Activated CD8-positive, alpha-beta memory T cell treated with anti-CD3 and anti-CD28 coated beads, Interleukin-2, amount 10 ng/mL, durations not matched to agents 7 days and 5 days (primary cell): ENCODE measurements at regions not wholly inside any gene's neighbourhood (a gene's known extent, or its start where the extent isn't known, plus 50 kb on each side); places are given as distances from the start of the nearest gene placed in this dataset.
"Not testable (repeated sequence)": the region's sequence is repeated elsewhere in the genome, so short reads cannot be mapped to it uniquely, and the experiment has no call there.

ENCODE experiments used
- ATAC-seq: fragments of 150-1000 bp; cut with Tn5 transposase; one replicate; pipeline ENCODE4 v1.10.0; 2021; ENCODE audit warnings: moderate library complexity
- CTCF ChIA-PET: fragments of 350-600 bp; sonication (Branson Sonifier 250); formaldehyde crosslinking; loops from one replicate; lab custom pipeline; 2021; ENCODE audit warnings: antibody characterized with exemption; lab: Charles Lee
- DNase-seq: peaks from one replicate; pipeline ENCODE4 v3.0.0-alpha.2; 2020
- H3K27ac Mint-ChIP-seq: one replicate; pipeline ENCODE4 v1.8.0; 2021; ENCODE audit warnings: mild to moderate bottlenecking, mixed read lengths
- H3K27me3 Mint-ChIP-seq: one replicate; pipeline ENCODE4 v1.8.0; 2021; ENCODE audit warnings: mixed read lengths
- H3K36me3 Mint-ChIP-seq: one replicate; pipeline ENCODE4 v1.8.0; 2021; ENCODE audit warnings: mild to moderate bottlenecking, mixed read lengths
- H3K4me1 Mint-ChIP-seq: one replicate; pipeline ENCODE4 v1.8.0; 2021; ENCODE audit warnings: mixed read lengths
- H3K4me3 Mint-ChIP-seq: one replicate; pipeline ENCODE4 v1.8.0; 2021; ENCODE audit warnings: mild to moderate bottlenecking, moderate library complexity, mixed read lengths
- H3K9me3 Mint-ChIP-seq: one replicate; pipeline ENCODE4 v1.8.0; 2022; ENCODE audit warnings: low read depth, mixed read lengths

DNA sequence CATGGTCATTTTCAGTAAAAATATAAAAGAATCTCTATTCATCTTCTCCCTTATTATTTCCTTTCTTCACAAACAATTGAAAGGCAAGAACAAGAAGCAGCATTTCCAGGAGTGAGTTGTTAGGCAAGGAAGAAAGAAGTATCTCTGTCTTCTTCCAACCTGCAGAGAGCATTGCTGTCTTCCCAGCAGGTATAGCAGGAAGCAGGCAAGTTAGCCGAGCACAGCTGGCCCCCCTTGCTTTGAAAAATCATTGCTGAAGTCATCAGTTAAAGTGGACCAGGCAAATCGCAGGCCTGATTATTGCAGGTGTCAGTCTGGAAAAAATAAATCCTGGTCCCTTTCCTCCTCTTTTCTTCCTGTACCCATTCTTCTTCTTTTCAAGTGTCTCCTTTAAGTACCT, 353.1 kb upstream of the BRINP1 start:
- CTCF ChIA-PET, result no interaction called here
- DNase-seq, result no peak
- H3K4me1 Mint-ChIP-seq, result no peaks in the 10 kb centered on the region
- H3K27me3 Mint-ChIP-seq, result no peaks in the 10 kb centered on the region
- H3K9me3 Mint-ChIP-seq, result peaks cover 3% of the 10 kb centered on the region
- no peak for ATAC-seq
- H3K27ac Mint-ChIP-seq, result no peak overlapping the region
- no peak overlapping the region for H3K4me3 Mint-ChIP-seq
- no peaks in the 10 kb centered on the region for H3K36me3 Mint-ChIP-seq

GRCh38 chr9:119712325-119712724, 343.1 kb upstream of the BRINP1 start:
- ATAC-seq (no peak), DNase-seq (no peak)
- H3K9me3 Mint-ChIP-seq, result no peaks in the 10 kb centered on the region
- no peaks in the 10 kb centered on the region for H3K27me3 Mint-ChIP-seq
- no peaks in the 10 kb centered on the region for H3K36me3 Mint-ChIP-seq
- H3K27ac Mint-ChIP-seq, result no peak overlapping the region
- H3K4me3 Mint-ChIP-seq, result no peak overlapping the region
- H3K4me1 Mint-ChIP-seq, result no peaks in the 10 kb centered on the region
- CTCF ChIA-PET, result no interaction called here

- Mint-ChIP-seq H3K4me3 (no peak overlapping the region), H3K36me3 (no peaks in the 10 kb centered on the region), H3K4me1 (no peaks in the 10 kb centered on the region), H3K9me3 (peaks cover 3% of the 10 kb centered on the region), H3K27ac (no peak overlapping the region), H3K27me3 (no peaks in the 10 kb centered on the region)
- ATAC-seq, result no peak
- no peak for DNase-seq
- CTCF ChIA-PET, result no interaction called here
Measured at GRCh38 chr9:119709431-119709830, 340.2 kb upstream of the BRINP1 start.

DNA sequence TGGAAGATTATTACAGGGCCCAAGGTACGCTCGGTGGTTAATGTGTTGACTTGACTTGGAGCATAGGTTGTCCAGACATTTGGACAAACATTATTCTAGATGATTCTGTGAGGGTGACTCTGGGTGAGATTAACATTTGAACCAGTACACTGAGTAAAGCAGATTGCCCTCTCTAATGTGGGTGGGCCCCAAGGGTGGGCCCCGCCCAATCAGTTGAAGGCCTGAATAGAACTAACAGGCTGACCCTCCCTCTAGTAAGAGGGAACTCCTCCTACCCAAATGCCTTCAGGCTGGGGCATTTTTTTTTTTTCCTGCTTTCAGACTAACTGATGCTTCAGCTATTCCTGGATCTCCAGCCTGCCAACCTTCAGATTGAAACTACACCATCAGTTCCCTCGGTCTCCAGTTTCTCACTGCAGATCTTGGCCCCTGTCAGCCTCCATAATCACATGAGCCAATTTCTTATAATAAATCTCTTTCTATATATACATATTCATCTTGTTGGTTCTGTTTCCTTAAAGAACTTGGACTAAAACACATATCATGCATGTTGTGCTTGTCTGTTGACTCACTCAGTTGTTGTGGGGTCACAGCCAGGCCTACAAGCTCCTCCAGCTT, 338.1 kb upstream of the BRINP1 start:
- no peaks in the 10 kb centered on the region for H3K36me3 Mint-ChIP-seq
- no peak overlapping the region for H3K27ac Mint-ChIP-seq
- DNase-seq (no peak), ATAC-seq (no peak)
- no peak overlapping the region for H3K4me3 Mint-ChIP-seq
- H3K9me3 Mint-ChIP-seq, result peaks cover 3% of the 10 kb centered on the region
- no peaks in the 10 kb centered on the region for H3K27me3 Mint-ChIP-seq
- CTCF ChIA-PET, result no interaction called here
- no peaks in the 10 kb centered on the region for H3K4me1 Mint-ChIP-seq

GRCh38 chr9:119701651-119702050, 332.4 kb upstream of the BRINP1 start:
- Mint-ChIP-seq H3K27ac (no peak overlapping the region), H3K36me3 (no peaks in the 10 kb centered on the region), H3K4me3 (no peak overlapping the region), H3K4me1 (no peaks in the 10 kb centered on the region), H3K9me3 (peaks cover 3% of the 10 kb centered on the region), H3K27me3 (no peaks in the 10 kb centered on the region)
- ATAC-seq, result no peak
- DNase-seq, result no peak
- CTCF ChIA-PET, result no interaction called here

- DNase-seq (no peak), ATAC-seq (no peak)
- H3K36me3 Mint-ChIP-seq, result no peaks in the 10 kb centered on the region
- H3K4me3 Mint-ChIP-seq, result no peak overlapping the region
- no peaks in the 10 kb centered on the region for H3K27me3 Mint-ChIP-seq
- H3K4me1 Mint-ChIP-seq, result no peaks in the 10 kb centered on the region
- CTCF ChIA-PET, result no interaction called here
- H3K27ac Mint-ChIP-seq, result no peak overlapping the region
- peaks cover 2% of the 10 kb centered on the region for H3K9me3 Mint-ChIP-seq
Measured at GRCh38 chr9:119698535-119698934, 329.3 kb upstream of the BRINP1 start.

DNA sequence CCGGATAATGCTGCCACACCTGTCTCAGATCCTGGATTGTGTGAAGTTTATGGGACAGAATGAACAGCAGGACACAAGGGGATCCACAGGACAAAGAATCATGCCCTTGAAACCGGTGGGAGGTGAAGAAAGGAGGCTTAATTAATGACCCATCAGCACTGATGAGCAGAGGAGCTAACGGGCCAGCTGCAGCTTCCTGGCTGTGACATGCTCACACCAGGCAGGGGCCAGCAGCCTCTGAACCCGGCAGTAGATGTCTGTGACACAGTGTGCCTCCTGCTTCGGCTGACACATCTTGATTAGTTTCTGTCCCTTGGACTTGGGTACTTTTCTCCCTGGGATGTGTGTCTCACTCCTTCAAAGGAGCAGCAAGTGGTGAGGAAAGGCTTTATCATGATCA, 328.8 kb upstream of the BRINP1 start:
- ATAC-seq (no peak), DNase-seq (no peak)
- Mint-ChIP-seq H3K36me3 (no peaks in the 10 kb centered on the region), H3K4me1 (no peaks in the 10 kb centered on the region), H3K4me3 (no peak overlapping the region), H3K27me3 (no peaks in the 10 kb centered on the region), H3K27ac (no peak overlapping the region), H3K9me3 (peaks cover 2% of the 10 kb centered on the region)
- CTCF ChIA-PET, result no interaction called here

- CTCF ChIA-PET, result no interaction called here
- H3K9me3 Mint-ChIP-seq, result peaks cover 2% of the 10 kb centered on the region
- no peaks in the 10 kb centered on the region for H3K4me1 Mint-ChIP-seq
- H3K36me3 Mint-ChIP-seq, result no peaks in the 10 kb centered on the region
- H3K27me3 Mint-ChIP-seq, result no peaks in the 10 kb centered on the region
- H3K27ac Mint-ChIP-seq, result no peak overlapping the region
- ATAC-seq, result no peak
- H3K4me3 Mint-ChIP-seq, result no peak overlapping the region
- no peak for DNase-seq
Measured at GRCh38 chr9:119689879-119690278, 320.6 kb upstream of the BRINP1 start.

GRCh38 chr9:119688547-119688946, 319.3 kb upstream of the BRINP1 start:
- Mint-ChIP-seq H3K27ac (no peak overlapping the region), H3K9me3 (peaks cover 2% of the 10 kb centered on the region), H3K4me3 (no peak overlapping the region), H3K4me1 (no peaks in the 10 kb centered on the region), H3K36me3 (no peaks in the 10 kb centered on the region), H3K27me3 (no peaks in the 10 kb centered on the region)
- ATAC-seq, result no peak
- no peak for DNase-seq
- CTCF ChIA-PET, result no interaction called here

- ATAC-seq, result no peak
- H3K4me1 Mint-ChIP-seq, result no peaks in the 10 kb centered on the region
- H3K36me3 Mint-ChIP-seq, result no peaks in the 10 kb centered on the region
- no peak for DNase-seq
- CTCF ChIA-PET, result no interaction called here
- no peak overlapping the region for H3K27ac Mint-ChIP-seq
- no peaks in the 10 kb centered on the region for H3K9me3 Mint-ChIP-seq
- no peak overlapping the region for H3K4me3 Mint-ChIP-seq
- no peaks in the 10 kb centered on the region for H3K27me3 Mint-ChIP-seq
Measured at GRCh38 chr9:119677811-119678505, 308.7 kb upstream of the BRINP1 start.

GRCh38 chr9:119675951-119676350, 306.7 kb upstream of the BRINP1 start:
- no peak overlapping the region for H3K4me3 Mint-ChIP-seq

GRCh38 chr9:119672763-119673162, 303.5 kb upstream of the BRINP1 start:
- H3K4me1 Mint-ChIP-seq, H3K36me3 Mint-ChIP-seq, H3K27ac Mint-ChIP-seq, H3K9me3 Mint-ChIP-seq, DNase-seq, H3K27me3 Mint-ChIP-seq, ATAC-seq, H3K4me3 Mint-ChIP-seq, CTCF ChIA-PET: not testable (repeated sequence)

More at GRCh38 chr9:119675951-119676350, 306.7 kb upstream of the BRINP1 start:
- Mint-ChIP-seq H3K9me3 (no peaks in the 10 kb centered on the region), H3K27me3 (no peaks in the 10 kb centered on the region), H3K4me1 (no peaks in the 10 kb centered on the region), H3K36me3 (no peaks in the 10 kb centered on the region), H3K27ac (no peak overlapping the region)
- ATAC-seq (no peak), DNase-seq (no peak)
- CTCF ChIA-PET, result no interaction called here

- H3K9me3 Mint-ChIP-seq, result no peaks in the 10 kb centered on the region
- no peak for DNase-seq
- ATAC-seq, result no peak
- no peaks in the 10 kb centered on the region for H3K36me3 Mint-ChIP-seq
- H3K27ac Mint-ChIP-seq, result no peak overlapping the region
- H3K27me3 Mint-ChIP-seq, result no peaks in the 10 kb centered on the region
- no peaks in the 10 kb centered on the region for H3K4me1 Mint-ChIP-seq
- H3K4me3 Mint-ChIP-seq, result no peak overlapping the region
- CTCF ChIA-PET, result no interaction called here
Measured at GRCh38 chr9:119667916-119668315, 298.7 kb upstream of the BRINP1 start.

DNA sequence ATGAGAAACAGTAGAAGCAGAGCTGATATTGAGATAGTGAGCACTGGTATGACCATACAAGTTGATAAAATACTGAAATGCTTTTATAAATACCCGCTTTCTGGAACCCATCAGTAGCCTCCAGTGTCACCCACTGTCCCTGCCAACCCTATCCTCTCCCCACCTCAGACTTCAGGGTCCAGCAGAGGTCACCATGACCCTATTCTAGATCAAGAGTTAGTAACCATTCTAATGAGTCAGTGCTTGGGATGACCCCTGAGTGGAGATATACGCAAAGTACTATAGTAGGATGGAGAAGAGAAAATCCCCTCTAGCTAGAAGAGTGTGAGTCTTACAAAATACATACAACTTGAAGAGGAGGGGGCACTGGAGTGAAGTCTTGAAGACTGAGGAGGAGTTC, 297.9 kb upstream of the BRINP1 start:
- no peak overlapping the region for H3K27ac Mint-ChIP-seq
- no peak for ATAC-seq
- CTCF ChIA-PET, result no interaction called here
- H3K4me3 Mint-ChIP-seq, result no peak overlapping the region
- H3K4me1 Mint-ChIP-seq, result no peaks in the 10 kb centered on the region
- no peaks in the 10 kb centered on the region for H3K27me3 Mint-ChIP-seq
- DNase-seq, result no peak
- H3K9me3 Mint-ChIP-seq, result no peaks in the 10 kb centered on the region
- H3K36me3 Mint-ChIP-seq, result no peaks in the 10 kb centered on the region
